GM13977 (cell line): ENCODE measurements at regions not wholly inside any gene's neighbourhood (a gene's known extent, or its start where the extent isn't known, plus 50 kb on each side); places are given as distances from the start of the nearest gene placed in this dataset.

Source experiments
- DNase-seq: peaks from one replicate; pipeline ENCODE4 v3.0.0; 2012; ENCODE audit warnings: low spot score
- in situ Hi-C: fragments of 300-500 bp; cut with MboI; formaldehyde crosslinking; loops from one replicate; pipeline ENCODE4 v1.12.0; 2022; ENCODE audit warnings: low sequenced_read_pairs, low pct_unique_long_range_greater_than_20kb, mixed read lengths, inconsistent platforms; ENCODE audit not compliant: unreplicated experiment
- TF ChIP-seq, protein P1 (sequence below): IDR thresholded peaks from 2 replicates; pipeline ENCODE4 v1.5.1; 2012; ENCODE audit warnings: mild to moderate bottlenecking, control low read depth; ENCODE audit not compliant: insufficient read depth; ENCODE audit errors: extremely low read depth, missing control alignments

DNA sequence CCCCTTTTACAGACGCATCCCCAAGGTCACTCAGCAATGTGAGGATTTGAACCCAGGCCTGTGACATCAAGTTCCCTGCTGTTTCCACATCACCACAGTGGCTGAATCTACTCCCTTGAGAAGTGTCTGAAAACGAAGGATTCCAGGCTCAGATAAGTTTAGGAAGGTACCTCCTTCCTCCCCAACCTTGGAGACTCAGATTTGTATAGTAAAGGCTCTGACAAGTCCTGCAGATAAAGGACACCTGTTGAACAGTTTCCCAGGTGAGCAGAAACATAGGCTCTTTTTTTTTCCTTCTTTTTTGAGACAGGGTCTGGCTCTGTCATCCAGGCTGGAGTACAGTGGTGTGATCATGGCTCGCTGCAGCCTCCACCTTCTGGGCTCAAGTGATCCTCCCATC lies 56.4 kb upstream of the PTPRS start:
- in situ Hi-C loops: no loop called here
- no peak for DNase-seq

DNA sequence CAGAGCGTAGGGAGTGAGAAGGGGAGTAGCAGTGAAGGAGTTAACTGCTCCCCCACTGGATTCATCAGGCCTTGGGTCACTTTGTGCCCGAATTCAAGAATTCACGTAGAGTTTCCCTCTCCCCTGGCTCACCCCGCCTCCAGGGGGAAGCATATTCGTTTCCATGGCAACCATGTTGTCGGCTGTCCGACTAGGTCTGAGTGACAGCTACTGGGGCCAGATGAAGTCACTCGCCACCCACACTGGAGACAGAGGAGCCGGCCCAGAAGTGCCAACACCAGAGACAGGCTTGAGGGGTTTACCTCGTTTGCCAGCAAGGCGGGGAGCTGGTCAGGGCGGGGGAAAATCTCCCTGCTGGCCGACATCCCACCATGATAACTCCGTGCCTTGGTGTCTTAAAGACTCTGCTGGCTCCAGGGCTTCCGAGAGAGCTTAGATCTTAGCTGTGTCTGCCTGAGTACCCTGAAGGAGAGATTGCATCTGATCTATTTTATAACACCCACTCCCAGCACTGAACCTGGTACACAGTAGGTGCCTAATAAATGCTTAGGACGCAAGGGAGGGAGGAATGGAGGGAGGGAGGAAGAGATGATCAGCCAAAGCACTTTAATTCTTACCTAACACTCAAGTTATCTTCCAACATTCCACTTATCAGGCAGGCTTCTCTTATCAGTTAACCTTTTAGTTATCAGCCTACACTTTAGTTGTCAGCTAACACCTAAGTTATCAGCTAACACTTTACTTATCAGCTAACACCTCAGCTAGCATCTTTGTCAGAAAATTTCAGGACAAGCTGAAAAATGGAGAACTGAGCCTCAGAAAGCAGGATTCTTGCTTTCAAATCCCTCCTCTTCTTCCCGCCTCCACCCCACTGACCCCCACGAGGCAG lies 57.2 kb upstream of the ZNRF4 start:
- in situ Hi-C loops: no loop called here
- TF ChIP-seq, protein P1, sequence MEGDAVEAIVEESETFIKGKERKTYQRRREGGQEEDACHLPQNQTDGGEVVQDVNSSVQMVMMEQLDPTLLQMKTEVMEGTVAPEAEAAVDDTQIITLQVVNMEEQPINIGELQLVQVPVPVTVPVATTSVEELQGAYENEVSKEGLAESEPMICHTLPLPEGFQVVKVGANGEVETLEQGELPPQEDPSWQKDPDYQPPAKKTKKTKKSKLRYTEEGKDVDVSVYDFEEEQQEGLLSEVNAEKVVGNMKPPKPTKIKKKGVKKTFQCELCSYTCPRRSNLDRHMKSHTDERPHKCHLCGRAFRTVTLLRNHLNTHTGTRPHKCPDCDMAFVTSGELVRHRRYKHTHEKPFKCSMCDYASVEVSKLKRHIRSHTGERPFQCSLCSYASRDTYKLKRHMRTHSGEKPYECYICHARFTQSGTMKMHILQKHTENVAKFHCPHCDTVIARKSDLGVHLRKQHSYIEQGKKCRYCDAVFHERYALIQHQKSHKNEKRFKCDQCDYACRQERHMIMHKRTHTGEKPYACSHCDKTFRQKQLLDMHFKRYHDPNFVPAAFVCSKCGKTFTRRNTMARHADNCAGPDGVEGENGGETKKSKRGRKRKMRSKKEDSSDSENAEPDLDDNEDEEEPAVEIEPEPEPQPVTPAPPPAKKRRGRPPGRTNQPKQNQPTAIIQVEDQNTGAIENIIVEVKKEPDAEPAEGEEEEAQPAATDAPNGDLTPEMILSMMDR: no peak
- DNase-seq: peak; percentile 56

More for the DNA sequence above, 56.4 kb upstream of the PTPRS start:
- TF ChIP-seq, protein P1: no peak

DNA sequence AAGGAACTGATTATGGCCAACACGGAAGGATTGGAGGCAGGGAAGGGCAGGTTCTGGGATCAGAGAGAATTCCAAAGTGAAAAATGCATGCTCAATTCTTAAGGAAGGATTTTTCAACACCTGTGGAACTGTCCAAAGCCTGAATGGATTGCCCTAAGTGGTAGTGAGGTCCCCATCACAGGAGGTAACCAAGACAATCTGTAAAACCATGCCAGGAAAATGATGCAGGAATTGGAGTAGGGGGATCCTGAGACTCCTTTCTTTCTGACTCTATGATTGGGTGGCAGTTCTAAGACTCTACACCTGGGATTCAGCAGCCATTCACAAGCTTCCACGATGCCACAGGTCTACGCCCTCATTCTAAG lies 56.5 kb upstream of the ZNRF4 start:
- TF ChIP-seq, protein P1: no peak
- DNase-seq: no peak
- in situ Hi-C loops: no loop called here

DNA sequence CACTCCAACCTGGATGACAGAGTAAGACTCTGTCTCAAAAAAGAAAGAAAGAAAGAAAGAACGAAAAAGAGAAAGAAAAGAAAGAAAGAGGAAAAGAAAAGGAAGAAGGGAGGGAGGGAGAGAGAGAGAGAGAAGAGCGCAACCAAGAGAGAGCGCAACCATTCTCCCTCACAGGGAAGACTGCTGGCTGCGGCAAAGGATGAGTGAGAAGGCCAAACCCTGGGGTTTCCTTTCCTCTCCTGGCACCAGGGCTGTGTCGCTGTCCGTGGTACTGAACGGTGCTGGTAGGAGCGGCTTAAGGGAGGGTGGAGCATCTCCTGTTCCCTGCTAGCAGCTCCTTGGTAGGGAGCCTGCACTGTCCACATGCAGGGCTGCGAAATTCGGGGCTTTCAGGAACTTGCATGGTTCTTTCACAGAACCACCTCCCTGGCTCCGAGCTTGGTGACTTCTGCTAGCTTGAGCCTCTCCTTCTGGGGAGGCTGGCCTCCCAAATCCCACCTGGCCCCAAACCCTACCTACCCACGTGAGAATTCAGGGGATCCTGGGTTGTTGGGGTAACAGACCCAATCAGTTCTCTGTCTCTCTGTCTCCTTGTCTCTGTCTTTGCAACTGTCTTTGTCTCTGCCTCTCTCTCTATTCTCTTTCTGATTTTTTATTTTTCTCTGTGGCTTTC lies 51.1 kb upstream of the ZNRF4 start:
- in situ Hi-C loops: no loop called here
- TF ChIP-seq, protein P1: no peak
- peak; percentile 72 for DNase-seq
